ENCODE measurements at regions not wholly inside any gene's neighbourhood (a gene's known extent, or its start where the extent isn't known, plus 50 kb on each side); places are given as distances from the start of the nearest gene placed in this dataset.

GRCh38 chr5:120368923-120369715 is 95.0 kb upstream of the PRR16 start:
- H3K36me3 ChIP-seq (ENCODE audit: insufficient read depth, low read length, poor library complexity, severe bottlenecking) = no peaks in the 10 kb centered on the region
- TF ChIP-seq EZH2 (IDR thresholded peaks at IDR 0.05; ENCODE audit: borderline replicate concordance, low read depth, low read length, poor library complexity, severe bottlenecking) = no peak
- TF ChIP-seq, protein P1, sequence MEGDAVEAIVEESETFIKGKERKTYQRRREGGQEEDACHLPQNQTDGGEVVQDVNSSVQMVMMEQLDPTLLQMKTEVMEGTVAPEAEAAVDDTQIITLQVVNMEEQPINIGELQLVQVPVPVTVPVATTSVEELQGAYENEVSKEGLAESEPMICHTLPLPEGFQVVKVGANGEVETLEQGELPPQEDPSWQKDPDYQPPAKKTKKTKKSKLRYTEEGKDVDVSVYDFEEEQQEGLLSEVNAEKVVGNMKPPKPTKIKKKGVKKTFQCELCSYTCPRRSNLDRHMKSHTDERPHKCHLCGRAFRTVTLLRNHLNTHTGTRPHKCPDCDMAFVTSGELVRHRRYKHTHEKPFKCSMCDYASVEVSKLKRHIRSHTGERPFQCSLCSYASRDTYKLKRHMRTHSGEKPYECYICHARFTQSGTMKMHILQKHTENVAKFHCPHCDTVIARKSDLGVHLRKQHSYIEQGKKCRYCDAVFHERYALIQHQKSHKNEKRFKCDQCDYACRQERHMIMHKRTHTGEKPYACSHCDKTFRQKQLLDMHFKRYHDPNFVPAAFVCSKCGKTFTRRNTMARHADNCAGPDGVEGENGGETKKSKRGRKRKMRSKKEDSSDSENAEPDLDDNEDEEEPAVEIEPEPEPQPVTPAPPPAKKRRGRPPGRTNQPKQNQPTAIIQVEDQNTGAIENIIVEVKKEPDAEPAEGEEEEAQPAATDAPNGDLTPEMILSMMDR (conservative IDR thresholded peaks at IDR 0.05; ENCODE audit: low read depth, low read length) = no peak
- H3K4me3 ChIP-seq (ENCODE audit: low read depth, low read length, poor library complexity, severe bottlenecking) = no peak overlapping the region
- no peak overlapping the region for H3K27ac ChIP-seq (ENCODE audit: low read depth, low read length, poor library complexity, severe bottlenecking)
- ChIA-PET POLR2A (ENCODE audit: low non-redundant PET) (no interaction called here), CTCF (no interaction called here)
- no peak for DNase-seq (ENCODE audit: low spot score)
- no peaks in the 10 kb centered on the region for H3K27me3 ChIP-seq (replicated peaks; ENCODE audit: insufficient read depth, low read depth, low read length, poor library complexity)
- no TSS peak for BruUV-seq (replicated peaks)
- H3K4me1 ChIP-seq (ENCODE audit: insufficient read depth, low read length, poor library complexity, severe bottlenecking) = no peaks in the 10 kb centered on the region
- H3K9me3 ChIP-seq (ENCODE audit: low read depth, low read length, poor library complexity, severe bottlenecking) = no peaks in the 10 kb centered on the region
- intact Hi-C loops (cut with micrococcal nuclease; ENCODE audit: unreplicated experiment) = no loop called here

DNA sequence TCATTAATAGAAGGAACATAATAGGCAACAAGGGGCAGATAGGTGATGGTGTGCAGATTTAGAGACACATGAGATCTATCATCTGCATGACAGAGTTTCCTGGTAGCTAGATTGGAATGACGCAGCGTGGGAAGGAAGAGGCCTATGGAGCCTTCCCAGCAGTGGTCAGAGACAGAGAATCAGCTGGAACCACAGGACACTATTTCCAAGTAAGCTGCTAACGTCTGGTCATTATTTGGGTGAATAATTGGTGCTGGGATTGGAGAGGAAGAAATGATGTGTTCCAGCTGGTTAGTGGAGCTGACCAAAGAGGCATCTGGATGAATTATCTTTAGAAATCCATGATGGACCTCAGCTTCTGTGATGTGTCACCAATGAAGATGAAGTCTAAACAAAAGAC is 91.2 kb upstream of the PRR16 start:
- no peaks in the 10 kb centered on the region for H3K9me3 ChIP-seq (ENCODE audit: low read depth, low read length, poor library complexity, severe bottlenecking)
- BruUV-seq (replicated peaks) = no TSS peak
- H3K27me3 ChIP-seq (replicated peaks; ENCODE audit: insufficient read depth, low read depth, low read length, poor library complexity) = no peaks in the 10 kb centered on the region
- no peak for DNase-seq (ENCODE audit: low spot score)
- no peak overlapping the region for H3K4me3 ChIP-seq (ENCODE audit: low read depth, low read length, poor library complexity, severe bottlenecking)
- intact Hi-C loops (cut with micrococcal nuclease; ENCODE audit: unreplicated experiment) = no loop called here
- no peak for TF ChIP-seq EZH2 (IDR thresholded peaks at IDR 0.05; ENCODE audit: borderline replicate concordance, low read depth, low read length, poor library complexity, severe bottlenecking)
- TF ChIP-seq, protein P1 (conservative IDR thresholded peaks at IDR 0.05; ENCODE audit: low read depth, low read length) = no peak
- H3K36me3 ChIP-seq (ENCODE audit: insufficient read depth, low read length, poor library complexity, severe bottlenecking) = no peaks in the 10 kb centered on the region
- POLR2A ChIA-PET (ENCODE audit: low non-redundant PET) = no interaction called here
- H3K4me1 ChIP-seq (ENCODE audit: insufficient read depth, low read length, poor library complexity, severe bottlenecking) = no peaks in the 10 kb centered on the region
- CTCF ChIA-PET = no interaction called here
- H3K27ac ChIP-seq (ENCODE audit: low read depth, low read length, poor library complexity, severe bottlenecking) = no peak overlapping the region

DNA sequence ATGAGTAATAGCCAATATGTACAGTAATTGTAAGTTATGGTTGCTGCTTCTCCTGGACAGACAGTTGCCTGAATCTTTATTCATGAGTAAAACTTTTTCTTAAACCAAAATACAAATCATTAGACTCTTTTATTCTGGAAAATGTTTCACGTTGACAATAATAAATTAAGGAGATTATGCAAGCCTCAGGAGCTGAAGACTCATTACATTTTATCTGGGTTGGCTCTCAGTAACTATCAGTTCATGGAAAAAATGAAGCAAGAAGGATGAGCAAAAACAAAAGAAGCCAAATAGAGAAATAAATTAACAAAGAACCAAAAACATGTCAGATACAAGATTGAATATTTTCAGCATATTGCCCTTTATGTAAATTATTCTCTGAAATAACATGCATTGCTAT is 88.9 kb upstream of the PRR16 start:
- no peak for DNase-seq (ENCODE audit: low spot score)
- Histone ChIP-seq H3K4me3 (ENCODE audit: low read depth, low read length, poor library complexity, severe bottlenecking) (no peak overlapping the region), H3K4me1 (ENCODE audit: insufficient read depth, low read length, poor library complexity, severe bottlenecking) (no peaks in the 10 kb centered on the region), H3K27ac (ENCODE audit: low read depth, low read length, poor library complexity, severe bottlenecking) (no peak overlapping the region), H3K36me3 (ENCODE audit: insufficient read depth, low read length, poor library complexity, severe bottlenecking) (no peaks in the 10 kb centered on the region), H3K9me3 (ENCODE audit: low read depth, low read length, poor library complexity, severe bottlenecking) (no peaks in the 10 kb centered on the region), H3K27me3 (replicated peaks; ENCODE audit: insufficient read depth, low read depth, low read length, poor library complexity) (no peaks in the 10 kb centered on the region)
- ChIA-PET POLR2A (ENCODE audit: low non-redundant PET) (no interaction called here), CTCF (no interaction called here)
- no TSS peak for BruUV-seq (replicated peaks)
- intact Hi-C loops (cut with micrococcal nuclease; ENCODE audit: unreplicated experiment) = no loop called here
- TF ChIP-seq EZH2 (IDR thresholded peaks at IDR 0.05; ENCODE audit: borderline replicate concordance, low read depth, low read length, poor library complexity, severe bottlenecking) = no peak
- TF ChIP-seq, protein P1 (conservative IDR thresholded peaks at IDR 0.05; ENCODE audit: low read depth, low read length) = no peak
